T-cell (primary cell): ENCODE measurements at regions not wholly inside any gene's neighbourhood (a gene's known extent, or its start where the extent isn't known, plus 50 kb on each side); places are given as distances from the start of the nearest gene placed in this dataset.

Experiments
- ATAC-seq, 4 experiments: fragments of 200-7000 bp in 3 of 4; fragments of 150-1000 bp in 1 of 4; cut with Tn5 transposase; replicated peaks in 1 of 4; 1 replicate in 3 of 4; 2 replicates in 1 of 4; pipeline ENCODE4 v1.10.0; 2021; ENCODE audit warnings: moderate library complexity in 3 of 4, mild to moderate bottlenecking in 2 of 4, moderate number of reproducible peaks in 1 of 4
- CTCF ChIA-PET, 2 donors: fragments of 300-600 bp; sonication (Branson Sonifier 250); formaldehyde crosslinking; loops; one replicate each; lab custom pipeline; 2022; ENCODE audit warnings: antibody characterized with exemption in 2 of 2; lab: Charles Lee
- POLR2A ChIA-PET, 2 donors: fragments of 300-600 bp; sonication (Branson Sonifier 250); formaldehyde crosslinking; loops; one replicate each; lab custom pipeline; 2022; ENCODE audit warnings: antibody characterized with exemption in 2 of 2; lab: Charles Lee
- DNase-seq, 35 experiments: peaks; one replicate each; pipeline versions ENCODE4 v3.0.0 to v3.0.0-alpha.2; 2013 to 2023
- H3K27ac ChIP-seq: one replicate; pipeline ENCODE4 v1.5.1; 2013; ENCODE audit warnings: low read length
- H3K27me3 ChIP-seq, 2 experiments: replicated peaks in 1 of 2; 1 replicate in 1 of 2; 2 replicates in 1 of 2; pipeline versions ENCODE4 v1.6.1 to v1.7.0; 2013; ENCODE audit warnings: low read length in 1 of 2, mixed read lengths in 1 of 2; ENCODE audit not compliant: control insufficient read depth in 2 of 2, insufficient read depth in 2 of 2; ENCODE audit errors: extremely low read depth in 1 of 2
- H3K36me3 ChIP-seq, 2 donors: 1 replicate in 1 of 2; 2 replicates in 1 of 2; pipeline versions ENCODE4 v1.6.1 to v1.7.0; 2013; ENCODE audit warnings: low read length in 1 of 2; ENCODE audit not compliant: control insufficient read depth in 2 of 2, insufficient read depth in 1 of 2; ENCODE audit errors: extremely low read depth in 1 of 2
- H3K4me1 ChIP-seq, 2 experiments: 1 replicate in 1 of 2; 2 replicates in 1 of 2; pipeline versions ENCODE4 v1.6.1 to v1.7.0; 2013; ENCODE audit warnings: low read length in 2 of 2, mixed read lengths in 1 of 2; ENCODE audit not compliant: insufficient read depth in 2 of 2, control insufficient read depth in 1 of 2; ENCODE audit errors: extremely low read depth in 1 of 2
- H3K4me3 ChIP-seq, 2 donors: 1 replicate in 1 of 2; 2 replicates in 1 of 2; pipeline versions ENCODE4 v1.5.1 to v1.7.0; 2013; ENCODE audit warnings: mild to moderate bottlenecking in 2 of 2, low read length in 1 of 2, moderate library complexity in 1 of 2; ENCODE audit not compliant: control insufficient read depth in 1 of 2; ENCODE audit errors: extremely low read depth in 1 of 2
- H3K9me3 ChIP-seq: 2 replicates; pipeline ENCODE4 v1.7.0; 2013
- H3K27ac Mint-ChIP-seq, 2 donors: one replicate each; pipeline ENCODE4 v1.8.0; 2020 to 2021; ENCODE audit warnings: mild to moderate bottlenecking in 2 of 2, mixed read lengths in 2 of 2
- H3K27me3 Mint-ChIP-seq, 2 donors: one replicate each; pipeline ENCODE4 v1.8.0; 2021 to 2022; ENCODE audit warnings: mixed read lengths in 2 of 2
- H3K36me3 Mint-ChIP-seq: one replicate; pipeline ENCODE4 v1.8.0; 2021; ENCODE audit warnings: mixed read lengths
- H3K4me1 Mint-ChIP-seq, 3 donors: one replicate each; pipeline ENCODE4 v1.8.0; 2020 to 2022; ENCODE audit warnings: mixed read lengths in 3 of 3, mild to moderate bottlenecking in 1 of 3
- H3K4me3 Mint-ChIP-seq, 3 donors: one replicate each; pipeline ENCODE4 v1.8.0; 2020 to 2022; ENCODE audit warnings: mild to moderate bottlenecking in 3 of 3, mixed read lengths in 3 of 3, moderate library complexity in 3 of 3
- H3K9me3 Mint-ChIP-seq, 3 donors: one replicate each; pipeline ENCODE4 v1.8.0; 2020 to 2022; ENCODE audit warnings: mixed read lengths in 3 of 3
- WGBS: methylation state at CpG from one replicate; pipeline ENCODE4 v1.1.5; 2013; ENCODE audit warnings: missing lambda C conversion rate; ENCODE audit not compliant: insufficient coverage; 5-methylcytosine and 5-hydroxymethylcytosine counted together

DNA sequence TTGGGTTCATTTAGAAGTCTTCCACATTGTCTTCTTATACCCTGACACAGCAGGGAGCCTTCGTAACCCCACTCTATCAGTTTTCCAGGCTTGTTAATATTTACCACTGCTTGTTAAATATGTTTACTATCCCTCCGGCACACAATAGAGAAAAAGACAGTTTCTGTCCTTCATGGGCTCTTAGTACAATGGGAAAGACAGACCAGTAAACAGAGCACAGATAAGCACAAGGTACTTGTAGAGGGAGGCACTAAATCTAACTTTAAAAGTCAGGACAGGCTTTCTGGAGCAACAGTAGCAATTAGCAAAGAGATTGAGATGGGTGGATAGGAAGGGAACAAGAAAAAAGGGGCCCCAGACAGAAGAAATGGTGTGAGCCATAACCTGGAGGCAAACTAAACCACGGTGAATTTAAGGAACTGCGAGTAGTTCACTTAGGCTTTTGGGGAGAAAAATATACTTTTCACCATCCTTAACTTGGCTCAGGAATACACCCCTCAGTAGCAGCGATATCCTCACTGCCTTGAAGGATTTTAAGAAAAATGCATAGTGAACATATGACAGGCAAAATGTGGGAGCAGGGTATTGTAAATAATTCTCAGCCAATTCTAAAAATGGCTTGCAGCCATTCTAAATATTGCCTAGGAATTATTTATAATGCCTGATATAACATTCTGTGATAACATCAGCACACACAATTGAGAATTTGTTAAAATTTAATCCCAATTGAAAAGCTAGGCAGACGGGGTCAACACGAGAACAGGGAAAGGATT is 383.7 kb downstream of the CDH2 start:
- Histone ChIP-seq H3K4me1 (no peaks in the 10 kb centered on the region), H3K9me3 (no peaks in the 10 kb centered on the region), H3K27ac (no peak overlapping the region), H3K4me3 (no peak overlapping the region), H3K27me3 (no peaks in the 10 kb centered on the region), H3K36me3 (no peaks in the 10 kb centered on the region)
- Mint-ChIP-seq H3K27me3 (no peaks in the 10 kb centered on the region), H3K4me1 (no peaks in the 10 kb centered on the region), H3K36me3 (no peaks in the 10 kb centered on the region), H3K4me3 (no peak overlapping the region), H3K27ac (no peak overlapping the region), H3K9me3 (peaks cover 3 to 7% (median 3%) of the 10 kb centered on the region in 3 donors)
- WGBS: no CpG with 5 or more reads among the region's 7 CpGs
- ATAC-seq (no peak), DNase-seq (no peak)
- ChIA-PET POLR2A (no interaction called here), CTCF (no interaction called here)

DNA sequence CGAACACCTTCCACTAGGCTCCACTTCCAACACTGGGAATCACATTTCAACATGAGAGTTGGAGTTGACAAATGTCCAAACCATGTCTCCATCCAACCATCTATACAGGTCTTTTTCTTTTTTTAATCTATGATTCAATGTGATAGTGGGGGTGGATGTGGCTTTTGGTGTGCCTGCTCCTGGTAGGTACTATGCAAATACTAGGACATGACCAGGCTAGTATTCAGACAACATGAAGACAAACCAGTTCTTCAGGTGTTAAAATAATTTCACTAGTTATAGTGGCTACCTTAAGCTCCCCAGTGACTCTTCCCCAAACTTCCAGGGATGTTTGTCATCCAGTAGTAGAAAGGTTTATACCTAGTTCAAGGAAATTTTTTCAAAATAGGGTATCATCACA is 387.5 kb downstream of the CDH2 start:
- Mint-ChIP-seq H3K27me3 (no peaks in the 10 kb centered on the region), H3K27ac (no peak overlapping the region), H3K4me3 (no peak overlapping the region), H3K36me3 (no peaks in the 10 kb centered on the region), H3K9me3 (peaks cover 11 to 22% (median 16%) of the 10 kb centered on the region in 3 donors), H3K4me1 (no peaks in the 10 kb centered on the region)
- WGBS: 100% methylated on average over 1 of the region's 1 CpG
- ChIA-PET POLR2A (no interaction called here), CTCF (no interaction called here)
- H3K36me3 ChIP-seq: no peaks in the 10 kb centered on the region
- ATAC-seq: no peak
- no peaks in the 10 kb centered on the region for H3K9me3 ChIP-seq
- no peaks in the 10 kb centered on the region for H3K27me3 ChIP-seq
- no peak for DNase-seq
- H3K4me1 ChIP-seq: no peaks in the 10 kb centered on the region
- H3K27ac ChIP-seq: no peak overlapping the region
- no peak overlapping the region for H3K4me3 ChIP-seq

DNA sequence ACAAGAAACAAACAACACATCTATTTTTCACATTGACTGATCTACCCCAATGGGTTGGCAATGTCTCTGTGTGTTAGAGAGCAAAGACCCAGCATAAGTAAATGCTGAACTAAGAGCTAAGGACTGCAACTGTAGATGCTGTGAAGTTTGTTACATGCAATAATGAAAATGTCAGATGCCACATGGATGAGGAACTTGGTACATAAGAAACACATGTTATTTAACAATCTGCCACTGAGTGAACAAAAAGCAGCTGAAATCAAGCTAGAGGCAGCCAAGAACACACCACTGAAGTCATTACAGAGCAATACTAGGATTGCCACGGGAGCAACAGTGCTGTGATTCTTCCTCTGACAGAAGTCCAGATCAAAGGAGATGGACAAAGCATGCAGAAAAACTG is 389.4 kb downstream of the CDH2 start:
- no peaks in the 10 kb centered on the region for H3K4me1 ChIP-seq
- Mint-ChIP-seq H3K9me3 (peaks cover 11 to 18% (median 16%) of the 10 kb centered on the region in 3 donors), H3K4me3 (no peak overlapping the region), H3K27ac (no peak overlapping the region), H3K4me1 (no peaks in the 10 kb centered on the region), H3K36me3 (no peaks in the 10 kb centered on the region), H3K27me3 (no peaks in the 10 kb centered on the region)
- H3K27me3 ChIP-seq: no peaks in the 10 kb centered on the region
- H3K4me3 ChIP-seq: no peak overlapping the region
- no peaks in the 10 kb centered on the region for H3K36me3 ChIP-seq
- POLR2A ChIA-PET: no interaction called here
- CTCF ChIA-PET: no interaction called here
- ATAC-seq (no peak), DNase-seq (no peak)
- no peak overlapping the region for H3K27ac ChIP-seq
- no CpG with 5 or more reads among the region's 1 CpG for WGBS
- no peaks in the 10 kb centered on the region for H3K9me3 ChIP-seq

DNA sequence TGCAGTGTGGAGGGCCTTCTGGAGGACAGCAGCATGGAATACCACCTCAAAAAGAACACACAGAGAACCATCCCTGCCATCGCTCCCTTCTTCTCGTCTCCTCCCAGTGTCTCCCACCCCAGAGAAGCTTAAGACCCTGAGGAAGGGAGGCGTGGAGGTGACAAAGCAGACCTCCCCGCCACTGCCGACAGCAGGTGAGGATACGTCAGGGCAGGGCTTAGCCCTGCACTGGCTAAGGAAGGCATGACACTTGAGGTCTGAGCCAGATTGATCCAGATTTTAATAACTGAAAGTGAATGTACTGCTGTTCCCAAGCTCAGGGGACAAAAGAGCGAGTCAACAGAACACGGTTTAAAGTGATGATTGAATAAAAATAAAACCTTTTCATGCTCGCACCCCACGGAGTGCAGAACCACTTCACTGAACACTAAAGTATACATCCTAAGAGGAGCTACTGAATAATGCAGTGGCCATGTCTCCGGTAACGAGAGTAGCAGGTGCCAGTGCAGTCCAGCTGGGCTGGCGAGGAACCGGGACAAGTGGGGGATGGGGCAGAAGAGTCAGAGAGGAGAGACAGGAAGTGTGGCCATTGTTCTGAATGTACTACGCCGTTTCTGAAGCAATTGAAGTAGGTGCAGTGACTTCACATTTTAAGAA is 391.0 kb downstream of the CDH2 start:
- DNase-seq: no peak
- Histone ChIP-seq H3K4me3 (no peak overlapping the region), H3K4me1 (no peaks in the 10 kb centered on the region), H3K36me3 (no peaks in the 10 kb centered on the region), H3K27me3 (no peaks in the 10 kb centered on the region), H3K27ac (no peak overlapping the region), H3K9me3 (no peaks in the 10 kb centered on the region)
- no peak overlapping the region for H3K27ac Mint-ChIP-seq
- H3K4me1 Mint-ChIP-seq: no peaks in the 10 kb centered on the region
- CTCF ChIA-PET: interaction anchor here in 1 of 2 donors (0.6 kb wide), 1 partner anchor 1186 kb away, joined by 3 read pairs; no protein-coding TSS in a partner anchor
- POLR2A ChIA-PET: no interaction called here
- H3K36me3 Mint-ChIP-seq: no peaks in the 10 kb centered on the region
- WGBS: 87% methylated on average over 10 of the region's 16 CpGs
- H3K27me3 Mint-ChIP-seq: no peaks in the 10 kb centered on the region
- no peak for ATAC-seq
- H3K9me3 Mint-ChIP-seq: peaks cover 9 to 20% (median 18%) of the 10 kb centered on the region in 3 donors
- no peak overlapping the region for H3K4me3 Mint-ChIP-seq

DNA sequence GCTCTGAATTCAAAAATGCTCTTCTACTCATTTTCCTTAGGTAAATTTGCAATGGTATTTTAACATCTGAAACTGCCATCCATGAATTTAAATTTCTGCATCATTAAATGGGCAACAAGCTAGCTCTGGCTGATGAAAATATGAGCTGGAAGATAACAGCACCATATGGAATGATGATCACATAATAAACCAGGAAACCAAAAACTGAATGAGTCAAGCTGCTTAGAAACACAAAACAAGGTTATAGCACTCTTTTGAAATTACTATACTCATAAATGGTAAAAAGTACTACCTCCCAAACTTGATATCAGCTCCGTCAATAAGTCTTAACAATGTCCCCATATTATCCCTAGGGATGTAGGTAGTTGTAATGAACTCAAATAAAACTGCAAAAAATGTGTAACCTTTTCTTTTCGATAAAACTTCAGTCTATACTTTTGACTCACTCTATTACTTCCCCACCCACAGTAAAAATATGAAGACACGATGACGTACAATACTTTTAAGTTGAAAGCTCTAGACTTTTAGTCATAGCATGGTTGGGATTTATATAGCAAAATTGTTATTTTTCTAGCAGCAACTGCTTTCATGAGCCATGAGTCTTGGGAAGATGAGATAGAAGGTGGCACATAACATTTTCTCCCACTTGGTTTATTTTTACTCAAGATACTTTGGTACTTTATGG is 396.7 kb downstream of the CDH2 start:
- no CpG with 5 or more reads among the region's 4 CpGs for WGBS
- Histone ChIP-seq H3K27me3 (no peaks in the 10 kb centered on the region), H3K36me3 (no peaks in the 10 kb centered on the region), H3K4me3 (no peak overlapping the region), H3K4me1 (no peaks in the 10 kb centered on the region), H3K27ac (no peak overlapping the region), H3K9me3 (no peaks in the 10 kb centered on the region)
- H3K27me3 Mint-ChIP-seq: no peaks in the 10 kb centered on the region
- peaks cover 0 to 15% (median 5%) of the 10 kb centered on the region in 3 donors for H3K9me3 Mint-ChIP-seq
- H3K4me1 Mint-ChIP-seq: no peaks in the 10 kb centered on the region
- no peak overlapping the region for H3K4me3 Mint-ChIP-seq
- ATAC-seq: no peak
- no peak overlapping the region for H3K27ac Mint-ChIP-seq
- POLR2A ChIA-PET: no interaction called here
- DNase-seq: no peak
- CTCF ChIA-PET: interaction anchor here in 1 of 2 donors (0.6 kb wide), 1 partner anchor 313 kb away, joined by 3 read pairs; no protein-coding TSS in a partner anchor
- no peaks in the 10 kb centered on the region for H3K36me3 Mint-ChIP-seq

DNA sequence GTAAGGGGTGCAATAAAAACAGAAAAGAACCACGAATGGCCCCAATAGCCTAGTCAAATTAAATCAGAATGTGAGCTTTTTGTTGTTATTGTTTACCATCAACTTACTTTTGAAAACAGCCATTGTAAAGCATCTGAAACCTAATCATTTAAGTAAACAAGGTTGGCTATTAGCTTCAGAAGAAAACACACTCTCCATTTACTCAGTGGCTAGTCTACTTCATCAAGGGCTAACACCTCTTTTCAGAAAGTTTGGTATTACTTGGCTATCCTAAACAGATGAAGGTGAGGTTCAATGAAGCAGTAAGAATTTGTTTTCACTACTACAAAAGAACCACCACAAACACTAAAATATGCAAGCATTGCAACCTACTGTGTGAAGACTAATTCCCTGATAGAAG is 398.0 kb downstream of the CDH2 start:
- DNase-seq (no peak), ATAC-seq (no peak)
- no peak overlapping the region for H3K27ac Mint-ChIP-seq
- Histone ChIP-seq H3K36me3 (no peaks in the 10 kb centered on the region), H3K27me3 (no peaks in the 10 kb centered on the region), H3K9me3 (no peaks in the 10 kb centered on the region), H3K4me3 (no peak overlapping the region), H3K4me1 (no peaks in the 10 kb centered on the region), H3K27ac (no peak overlapping the region)
- H3K9me3 Mint-ChIP-seq: peaks cover 0 to 12% (median 5%) of the 10 kb centered on the region in 3 donors
- CTCF ChIA-PET: no interaction called here
- no peaks in the 10 kb centered on the region for H3K27me3 Mint-ChIP-seq
- POLR2A ChIA-PET: no interaction called here
- H3K4me3 Mint-ChIP-seq: no peak overlapping the region
- WGBS: no CpG with 5 or more reads among the region's 1 CpG
- no peaks in the 10 kb centered on the region for H3K36me3 Mint-ChIP-seq
- H3K4me1 Mint-ChIP-seq: no peaks in the 10 kb centered on the region
